ENCODE measurements at regions not wholly inside any gene's neighbourhood (a gene's known extent, or its start where the extent isn't known, plus 50 kb on each side); places are given as distances from the start of the nearest gene placed in this dataset.

- CTCF ChIA-PET, result no interaction called here
- no peak for TF ChIP-seq CTCF (IDR thresholded peaks at IDR 0.05; ENCODE audit: control extremely low read depth, extremely low read depth, low read depth, missing control alignments)
- no peak for DNase-seq (ENCODE audit: extremely low spot score)
- POLR2A ChIA-PET, result no interaction called here
Measured at GRCh38 chr6:4459032-4459431, 317.2 kb upstream of the CDYL start.

- CTCF ChIA-PET, result no interaction called here
- no peak for DNase-seq (ENCODE audit: extremely low spot score)
- no peak for TF ChIP-seq CTCF (IDR thresholded peaks at IDR 0.05; ENCODE audit: control extremely low read depth, extremely low read depth, low read depth, missing control alignments)
- POLR2A ChIA-PET, result no interaction called here
Measured at GRCh38 chr6:4451718-4452117, 316.3 kb upstream of the ECI2 start.

- POLR2A ChIA-PET, result no interaction called here
- TF ChIP-seq CTCF (IDR thresholded peaks at IDR 0.05; ENCODE audit: control extremely low read depth, extremely low read depth, low read depth, missing control alignments), result no peak
- CTCF ChIA-PET, result interaction anchor here (0.8 kb wide), 1 partner anchor 14 kb away, joined by 3 read pairs; no protein-coding TSS in a partner anchor
- no peak for DNase-seq (ENCODE audit: extremely low spot score)
Measured at GRCh38 chr6:4451081-4451480, 315.7 kb upstream of the ECI2 start.

GRCh38 chr6:4450237-4450636, 314.9 kb upstream of the ECI2 start:
- CTCF ChIA-PET, result interaction anchor here (0.8 to 1.9 kb wide), 2 partner anchors 9 to 15 kb away, joined by 3 to 5 read pairs; no protein-coding TSS in a partner anchor
- no peak for DNase-seq (ENCODE audit: extremely low spot score)
- POLR2A ChIA-PET, result no interaction called here
- no peak for TF ChIP-seq CTCF (IDR thresholded peaks at IDR 0.05; ENCODE audit: control extremely low read depth, extremely low read depth, low read depth, missing control alignments)

DNA sequence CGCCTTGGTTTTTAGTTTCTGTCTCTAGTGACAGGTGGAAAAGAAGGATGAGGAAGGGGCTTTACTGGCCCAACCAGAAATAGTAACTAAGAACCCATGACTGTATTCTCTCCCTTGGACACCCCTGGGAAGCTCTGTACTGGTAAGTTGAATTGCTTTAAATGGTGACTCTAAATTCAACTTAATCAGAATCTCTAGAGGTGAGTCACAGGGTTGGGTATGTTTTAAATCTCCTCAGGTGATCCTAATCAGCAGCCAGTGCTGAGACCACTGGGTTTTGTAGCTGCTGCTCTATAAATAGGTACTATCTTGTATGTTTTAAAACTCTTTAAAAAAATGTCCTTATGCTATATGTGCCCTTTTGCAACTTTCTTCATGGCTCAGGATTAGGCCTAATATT, 314.0 kb upstream of the ECI2 start:
- POLR2A ChIA-PET, result no interaction called here
- DNase-seq (ENCODE audit: extremely low spot score), result no peak
- no peak for TF ChIP-seq CTCF (IDR thresholded peaks at IDR 0.05; ENCODE audit: control extremely low read depth, extremely low read depth, low read depth, missing control alignments)
- CTCF ChIA-PET, result interaction anchor here (1.9 kb wide), 1 partner anchor 8 kb away, joined by 5 read pairs; no protein-coding TSS in a partner anchor

DNA sequence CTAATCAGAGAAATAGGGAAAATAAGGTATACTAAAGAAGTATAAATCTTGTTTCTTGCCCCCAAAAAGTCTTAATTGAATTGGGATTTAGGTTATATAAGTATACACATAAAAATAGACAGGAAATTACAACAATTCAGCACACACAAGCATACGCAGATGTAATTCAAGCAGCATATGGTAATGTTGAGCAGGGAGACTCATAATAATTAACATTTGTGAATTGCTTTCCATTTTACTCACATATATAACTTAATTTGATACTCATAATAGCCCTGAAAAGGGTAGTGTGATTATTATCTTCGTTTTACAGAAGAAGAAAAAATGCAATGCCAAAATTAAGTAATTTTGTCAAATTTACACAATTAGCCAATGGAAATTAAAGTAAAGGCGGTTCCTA, 313.5 kb upstream of the ECI2 start:
- POLR2A ChIA-PET, result no interaction called here
- no peak for DNase-seq (ENCODE audit: extremely low spot score)
- no peak for TF ChIP-seq CTCF (IDR thresholded peaks at IDR 0.05; ENCODE audit: control extremely low read depth, extremely low read depth, low read depth, missing control alignments)
- CTCF ChIA-PET, result interaction anchor here (1.9 kb wide), 1 partner anchor 8 kb away, joined by 5 read pairs; no protein-coding TSS in a partner anchor

All from GM10248 (cell line).